GM19468 (cell line): ENCODE measurements at regions not wholly inside any gene's neighbourhood (a gene's known extent, or its start where the extent isn't known, plus 50 kb on each side); places are given as distances from the start of the nearest gene placed in this dataset.

Source experiments
- ATAC-seq: cut with Tn5 transposase; IDR thresholded peaks from one replicate; pipeline ENCODE4 v1.9.1; 2021; ENCODE audit warnings: mild to moderate bottlenecking, moderate library complexity, moderate number of reproducible peaks; ENCODE audit not compliant: unreplicated experiment; ENCODE audit errors: extremely low read depth

GRCh38 chr1:208534599-208534897 lies 290.4 kb upstream of the PLXNA2 start:
- ATAC-seq: no peak

GRCh38 chr1:208534979-208535378 lies 290.8 kb upstream of the PLXNA2 start:
- no peak for ATAC-seq

GRCh38 chr1:208535511-208535910 lies 291.3 kb upstream of the PLXNA2 start:
- ATAC-seq: no peak

GRCh38 chr1:208536212-208536611 lies 292.0 kb upstream of the PLXNA2 start:
- no peak for ATAC-seq

GRCh38 chr1:208537198-208537597 lies 293.0 kb upstream of the PLXNA2 start:
- no peak for ATAC-seq

- ATAC-seq: no peak
Measured at GRCh38 chr1:208538078-208538477, 293.9 kb upstream of the PLXNA2 start.

- no peak for ATAC-seq
Measured at GRCh38 chr1:208538587-208538986, 294.4 kb upstream of the PLXNA2 start.

GRCh38 chr1:208540724-208541123 lies 296.5 kb upstream of the PLXNA2 start:
- ATAC-seq: no peak

- no peak for ATAC-seq
Measured at GRCh38 chr1:208541225-208541855, 297.2 kb upstream of the PLXNA2 start.

GRCh38 chr1:208542309-208542708 lies 298.1 kb upstream of the PLXNA2 start:
- ATAC-seq: no peak

GRCh38 chr1:208544053-208544452 lies 299.9 kb upstream of the PLXNA2 start:
- no peak for ATAC-seq

GRCh38 chr1:208544794-208545193 lies 300.6 kb upstream of the PLXNA2 start:
- no peak for ATAC-seq

- no peak for ATAC-seq
Measured at GRCh38 chr1:208551024-208551423, 306.8 kb upstream of the PLXNA2 start.

- ATAC-seq: no peak
Measured at GRCh38 chr1:208551633-208552320, 307.6 kb upstream of the PLXNA2 start.

GRCh38 chr1:208552928-208553327 lies 308.7 kb upstream of the PLXNA2 start:
- no peak for ATAC-seq

- ATAC-seq: no peak
Measured at GRCh38 chr1:208556461-208556860, 312.3 kb upstream of the PLXNA2 start.

- no peak for ATAC-seq
Measured at GRCh38 chr1:208557046-208557722, 313.0 kb upstream of the PLXNA2 start.

- ATAC-seq: no peak
Measured at GRCh38 chr1:208557723-208558094, 313.5 kb upstream of the PLXNA2 start.

- no peak for ATAC-seq
Measured at GRCh38 chr1:208559597-208560329, 315.6 kb upstream of the PLXNA2 start.

GRCh38 chr1:208562151-208562960 lies 318.2 kb upstream of the PLXNA2 start:
- ATAC-seq: no peak
